Calu3 (cell line): ENCODE measurements at regions not wholly inside any gene's neighbourhood (a gene's known extent, or its start where the extent isn't known, plus 50 kb on each side); places are given as distances from the start of the nearest gene placed in this dataset.
A peak's percentile ranks its signal among the peaks of the same experiment; 100 is the strongest.
"Not testable (repeated sequence)": the region's sequence is repeated elsewhere in the genome, so short reads cannot be mapped to it uniquely, and the experiment has no call there.

Source experiments
- BruUV-seq: library from RNA; stranded (reverse); fragments of 400-500 nt; replicated peaks from 2 replicates; lab custom pipeline; 2021; lab: Mats Ljungman, UMichigan
- CTCF ChIA-PET: fragments of 300-600 bp; sonication (Branson Sonifier 250); formaldehyde crosslinking; loops from one replicate; lab custom pipeline; 2022; ENCODE audit warnings: antibody characterized with exemption; lab: Charles Lee
- DNase-seq: peaks from one replicate; pipeline ENCODE4 v3.0.0; 2022
- H3K27ac Mint-ChIP-seq: one replicate; pipeline ENCODE4 v1.8.0; 2022; ENCODE audit warnings: mixed read lengths; ENCODE audit not compliant: unreplicated experiment
- H3K27me3 Mint-ChIP-seq: one replicate; pipeline ENCODE4 v1.8.0; 2022; ENCODE audit warnings: mixed read lengths; ENCODE audit not compliant: unreplicated experiment
- H3K36me3 Mint-ChIP-seq: one replicate; pipeline ENCODE4 v1.8.0; 2022; ENCODE audit warnings: mild to moderate bottlenecking, moderate library complexity, mixed read lengths; ENCODE audit not compliant: insufficient read depth, unreplicated experiment
- H3K4me1 Mint-ChIP-seq: one replicate; pipeline ENCODE4 v1.8.0; 2022; ENCODE audit warnings: mild to moderate bottlenecking, low read depth, mixed read lengths; ENCODE audit not compliant: unreplicated experiment
- H3K4me3 Mint-ChIP-seq: one replicate; pipeline ENCODE4 v1.8.0; 2022; ENCODE audit warnings: mild to moderate bottlenecking, low read depth, moderate library complexity, mixed read lengths; ENCODE audit not compliant: unreplicated experiment
- H3K9me3 Mint-ChIP-seq: one replicate; pipeline ENCODE4 v1.8.0; 2022; ENCODE audit warnings: low read depth, mixed read lengths; ENCODE audit not compliant: unreplicated experiment
- intact Hi-C: fragments of 100-400 bp; cut with micrococcal nuclease; formaldehyde crosslinking; loops from one replicate; pipeline ENCODE4 v1.10.0; 2022; ENCODE audit not compliant: unreplicated experiment
- TF ChIP-seq, protein P1 (sequence below): fragments of 200-600 bp; IDR thresholded peaks from one replicate; pipeline ENCODE4 v1.8.0; 2022; ENCODE audit warnings: antibody characterized with exemption; ENCODE audit not compliant: unreplicated experiment

DNA sequence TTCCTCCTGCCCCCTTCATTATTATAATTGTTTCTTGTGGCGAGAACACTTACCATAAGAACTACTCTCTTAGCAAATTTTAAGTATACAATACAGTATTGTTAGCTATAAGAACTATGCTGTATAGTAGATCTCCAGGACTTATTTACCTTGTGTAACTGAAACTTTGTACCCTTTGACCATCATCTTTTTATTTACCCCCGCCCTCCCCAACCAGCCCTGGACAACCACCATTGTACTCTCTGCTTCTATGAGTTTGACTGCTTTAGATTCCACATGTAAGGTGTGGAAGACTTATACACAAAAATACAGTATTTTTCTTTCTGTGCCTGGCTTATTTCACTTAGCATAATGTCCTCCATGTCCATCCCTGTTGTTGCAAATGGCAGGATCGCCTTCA, 161.1 kb downstream of the PHF8 start:
- BruUV-seq: no TSS peak
- TF ChIP-seq, protein P1, sequence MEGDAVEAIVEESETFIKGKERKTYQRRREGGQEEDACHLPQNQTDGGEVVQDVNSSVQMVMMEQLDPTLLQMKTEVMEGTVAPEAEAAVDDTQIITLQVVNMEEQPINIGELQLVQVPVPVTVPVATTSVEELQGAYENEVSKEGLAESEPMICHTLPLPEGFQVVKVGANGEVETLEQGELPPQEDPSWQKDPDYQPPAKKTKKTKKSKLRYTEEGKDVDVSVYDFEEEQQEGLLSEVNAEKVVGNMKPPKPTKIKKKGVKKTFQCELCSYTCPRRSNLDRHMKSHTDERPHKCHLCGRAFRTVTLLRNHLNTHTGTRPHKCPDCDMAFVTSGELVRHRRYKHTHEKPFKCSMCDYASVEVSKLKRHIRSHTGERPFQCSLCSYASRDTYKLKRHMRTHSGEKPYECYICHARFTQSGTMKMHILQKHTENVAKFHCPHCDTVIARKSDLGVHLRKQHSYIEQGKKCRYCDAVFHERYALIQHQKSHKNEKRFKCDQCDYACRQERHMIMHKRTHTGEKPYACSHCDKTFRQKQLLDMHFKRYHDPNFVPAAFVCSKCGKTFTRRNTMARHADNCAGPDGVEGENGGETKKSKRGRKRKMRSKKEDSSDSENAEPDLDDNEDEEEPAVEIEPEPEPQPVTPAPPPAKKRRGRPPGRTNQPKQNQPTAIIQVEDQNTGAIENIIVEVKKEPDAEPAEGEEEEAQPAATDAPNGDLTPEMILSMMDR: no peak
- no peak overlapping the region for H3K27ac Mint-ChIP-seq
- H3K36me3 Mint-ChIP-seq: no peaks in the 10 kb centered on the region
- DNase-seq: no peak
- no peak overlapping the region for H3K4me3 Mint-ChIP-seq
- CTCF ChIA-PET: no interaction called here
- intact Hi-C loops: no loop called here
- H3K27me3 Mint-ChIP-seq: no peaks in the 10 kb centered on the region
- no peaks in the 10 kb centered on the region for H3K9me3 Mint-ChIP-seq
- peaks cover 12% of the 10 kb centered on the region for H3K4me1 Mint-ChIP-seq

DNA sequence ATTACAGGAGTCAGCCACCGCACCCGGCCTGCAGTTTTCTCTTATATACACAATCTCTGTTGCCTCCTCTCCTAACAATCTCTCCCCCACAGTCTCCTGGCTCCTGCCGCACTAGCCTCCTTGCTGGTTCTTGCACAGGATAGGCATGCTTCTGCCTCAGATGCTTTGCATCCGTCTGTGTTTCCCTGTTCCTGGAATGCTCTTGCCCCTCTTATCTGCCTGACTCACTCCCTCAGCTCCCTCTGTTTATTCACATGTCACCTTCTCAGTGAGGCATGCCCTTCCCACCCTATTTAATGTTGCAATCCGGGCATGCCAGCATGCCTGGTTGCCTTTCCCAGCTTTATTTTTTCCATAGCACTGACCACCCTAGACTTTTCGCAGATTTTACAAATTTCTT, 161.9 kb downstream of the PHF8 start:
- H3K4me3 Mint-ChIP-seq: peak overlapping the region; percentile 12
- BruUV-seq: no TSS peak
- CTCF ChIA-PET: interaction anchor here (0.5 to 1.2 kb wide), 2 partner anchors 22 to 239 kb away, joined by 3 to 4 read pairs; no protein-coding TSS in a partner anchor
- TF ChIP-seq, protein P1: no peak
- peak; percentile 34 for DNase-seq
- intact Hi-C loops: no loop called here
- H3K4me1 Mint-ChIP-seq: peaks cover 12% of the 10 kb centered on the region
- peak overlapping the region; percentile 24 for H3K27ac Mint-ChIP-seq
- no peaks in the 10 kb centered on the region for H3K27me3 Mint-ChIP-seq
- H3K9me3 Mint-ChIP-seq: no peaks in the 10 kb centered on the region
- no peaks in the 10 kb centered on the region for H3K36me3 Mint-ChIP-seq

DNA sequence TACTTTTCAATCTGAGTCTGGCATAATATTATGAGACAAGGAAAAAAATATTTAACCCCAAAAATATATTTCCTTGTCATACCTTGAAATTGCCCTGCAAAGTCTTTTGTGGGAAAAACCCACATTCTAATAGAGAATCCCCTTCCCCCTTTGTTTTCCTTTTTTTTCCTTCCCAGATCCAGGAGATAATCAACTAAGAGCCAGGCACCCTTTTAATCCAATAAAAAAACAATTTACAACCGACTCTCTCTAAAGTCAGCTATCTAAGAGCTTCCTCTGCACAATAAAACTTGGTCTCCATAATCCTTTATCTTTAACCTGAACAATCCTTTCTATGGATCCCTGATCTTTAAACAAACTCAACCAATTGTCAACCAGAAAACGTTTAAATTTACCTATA, 163.5 kb downstream of the PHF8 start:
- DNase-seq, H3K4me3 Mint-ChIP-seq, BruUV-seq, H3K27me3 Mint-ChIP-seq, H3K9me3 Mint-ChIP-seq, H3K27ac Mint-ChIP-seq, H3K36me3 Mint-ChIP-seq, CTCF ChIA-PET, intact Hi-C loops: not testable (repeated sequence)
- peaks cover 12% of the 10 kb centered on the region for H3K4me1 Mint-ChIP-seq

DNA sequence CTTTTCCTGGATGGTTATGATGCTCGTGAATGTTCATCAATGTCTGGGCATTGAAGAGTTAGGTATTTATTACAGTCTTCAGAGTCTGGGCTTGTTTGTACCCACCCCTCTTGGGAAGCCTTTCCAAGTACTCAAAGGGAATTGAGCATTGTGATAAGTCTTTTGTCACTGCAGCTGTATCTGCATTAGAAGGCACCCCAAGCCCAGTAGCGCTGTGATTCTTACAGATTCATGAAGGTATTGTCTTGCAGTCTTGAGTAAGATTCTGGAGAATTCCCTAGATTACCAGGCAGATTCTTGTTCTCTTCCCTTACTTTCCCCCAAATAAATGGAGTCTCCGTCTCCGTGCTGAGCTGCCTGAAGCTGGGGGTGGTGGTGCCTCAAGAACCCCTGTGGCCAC, 173.4 kb upstream of the HUWE1 start:
- Mint-ChIP-seq H3K27me3 (peaks cover 26% of the 10 kb centered on the region), H3K4me1 (peaks cover 7% of the 10 kb centered on the region), H3K9me3 (no peaks in the 10 kb centered on the region), H3K36me3 (no peaks in the 10 kb centered on the region), H3K4me3 (no peak overlapping the region), H3K27ac (no peak overlapping the region)
- BruUV-seq: no TSS peak
- TF ChIP-seq, protein P1: no peak
- CTCF ChIA-PET: interaction anchor here (0.8 kb wide), 1 partner anchor 22 kb away, joined by 3 read pairs; no protein-coding TSS in a partner anchor
- DNase-seq: no peak
- intact Hi-C loops: no loop called here
